HFFc6 (cell line): ENCODE measurements at regions not wholly inside any gene's neighbourhood (a gene's known extent, or its start where the extent isn't known, plus 50 kb on each side); places are given as distances from the start of the nearest gene placed in this dataset.
A peak's percentile ranks its signal among the peaks of the same experiment; 100 is the strongest.

Experiments
- DNase-seq: peaks from one replicate; pipeline ENCODE4 v3.0.0-alpha.2; 2018
- H3K27ac Mint-ChIP-seq: 2 replicates; pipeline ENCODE4 v1.8.0; 2020; ENCODE audit warnings: mild to moderate bottlenecking, mixed read lengths
- H3K27me3 Mint-ChIP-seq: 2 replicates; pipeline ENCODE4 v1.8.0; 2021; ENCODE audit warnings: mild to moderate bottlenecking, moderate library complexity, mixed read lengths; ENCODE audit not compliant: insufficient read depth
- H3K36me3 Mint-ChIP-seq: 2 replicates; pipeline ENCODE4 v1.8.0; 2021; ENCODE audit warnings: low read depth, mixed read lengths
- H3K4me1 Mint-ChIP-seq: 2 replicates; pipeline ENCODE4 v1.8.0; 2020; ENCODE audit warnings: low read depth, mixed read lengths
- H3K4me3 Mint-ChIP-seq: 2 replicates; pipeline ENCODE4 v1.8.0; 2020; ENCODE audit warnings: mild to moderate bottlenecking, moderate library complexity, mixed read lengths
- H3K9me3 Mint-ChIP-seq: 2 replicates; pipeline ENCODE4 v1.8.0; 2020; ENCODE audit warnings: mild to moderate bottlenecking, mixed read lengths
- CTCF ChIP-seq: fragments of 200-600 bp; sonication (generic); IDR thresholded peaks from 2 replicates; pipeline ENCODE4 v1.5.0; 2021; ENCODE audit warnings: antibody characterized with exemption, mild to moderate bottlenecking

GRCh38 chr3:30527186-30527585 is 79.2 kb upstream of the TGFBR2 start:
- Mint-ChIP-seq H3K9me3 (no peaks in the 10 kb centered on the region), H3K27ac (no peak overlapping the region), H3K27me3 (no peaks in the 10 kb centered on the region; the same call in 1 of the 2 replicates), H3K4me1 (peaks cover 26% of the 10 kb centered on the region), H3K4me3 (no peak overlapping the region), H3K36me3 (no peaks in the 10 kb centered on the region)
- no peak for DNase-seq
- no peak for TF ChIP-seq CTCF

- Mint-ChIP-seq H3K9me3 (no peaks in the 10 kb centered on the region), H3K27ac (no peak overlapping the region), H3K36me3 (no peaks in the 10 kb centered on the region), H3K4me3 (no peak overlapping the region), H3K4me1 (peaks cover 26% of the 10 kb centered on the region), H3K27me3 (no peaks in the 10 kb centered on the region; the same call in 1 of the 2 replicates)
- no peak for TF ChIP-seq CTCF
- DNase-seq: no peak
Observed at GRCh38 chr3:30527720-30528119, 78.7 kb upstream of the TGFBR2 start.

GRCh38 chr3:30530084-30530483 is 76.3 kb upstream of the TGFBR2 start:
- Mint-ChIP-seq H3K4me3 (no peak overlapping the region), H3K27me3 (no peaks in the 10 kb centered on the region; the same call in 1 of the 2 replicates), H3K4me1 (peaks cover 12% of the 10 kb centered on the region), H3K27ac (no peak overlapping the region), H3K9me3 (no peaks in the 10 kb centered on the region), H3K36me3 (no peaks in the 10 kb centered on the region)
- TF ChIP-seq CTCF: no peak
- DNase-seq: no peak

- Mint-ChIP-seq H3K36me3 (no peaks in the 10 kb centered on the region), H3K4me3 (no peak overlapping the region), H3K27me3 (no peaks in the 10 kb centered on the region; the same call in 1 of the 2 replicates), H3K4me1 (peaks cover 12% of the 10 kb centered on the region), H3K27ac (no peak overlapping the region), H3K9me3 (no peaks in the 10 kb centered on the region)
- DNase-seq: no peak
- TF ChIP-seq CTCF: no peak
Observed at GRCh38 chr3:30531017-30531570, 75.3 kb upstream of the TGFBR2 start.

- Mint-ChIP-seq H3K9me3 (no peaks in the 10 kb centered on the region), H3K4me3 (no peak overlapping the region), H3K27me3 (no peaks in the 10 kb centered on the region), H3K4me1 (peaks cover 29% of the 10 kb centered on the region), H3K36me3 (no peaks in the 10 kb centered on the region), H3K27ac (no peak overlapping the region)
- DNase-seq: no peak
- no peak for TF ChIP-seq CTCF
Observed at GRCh38 chr3:30535525-30535924, 70.9 kb upstream of the TGFBR2 start.

- Mint-ChIP-seq H3K27ac (peak overlapping the region; percentile 57), H3K4me3 (0 out of 2 replicates have a peak overlapping the region, but pooled peaks have one; percentile 20), H3K9me3 (no peaks in the 10 kb centered on the region), H3K27me3 (no peaks in the 10 kb centered on the region), H3K4me1 (peaks cover 51% of the 10 kb centered on the region), H3K36me3 (no peaks in the 10 kb centered on the region)
- DNase-seq: peak; percentile 82
- TF ChIP-seq CTCF: no peak
Observed at GRCh38 chr3:30538791-30539190, 67.6 kb upstream of the TGFBR2 start.
